ENCODE measurements at regions not wholly inside any gene's neighbourhood (a gene's known extent, or its start where the extent isn't known, plus 50 kb on each side); places are given as distances from the start of the nearest gene placed in this dataset.
A peak's percentile ranks its signal among the peaks of the same experiment; 100 is the strongest.

GRCh38 chr9:113739605-113740507 is 136.3 kb upstream of the ZNF618 start:
- peak in 1 of 3 donors; percentile 26 for DNase-seq

- peak; percentile 40 to 84 (median 61) for DNase-seq
Measured at GRCh38 chr9:113740508-113741500, 135.3 kb upstream of the ZNF618 start.

- peak; percentile 17 to 48 (median 18) for DNase-seq
Measured at GRCh38 chr9:113741886-113742854, 133.9 kb upstream of the ZNF618 start.

- no peak for DNase-seq
Measured at GRCh38 chr9:113742878-113743277, 133.2 kb upstream of the ZNF618 start.

GRCh38 chr9:113746486-113746885 is 129.6 kb upstream of the ZNF618 start:
- no peak for DNase-seq

DNA sequence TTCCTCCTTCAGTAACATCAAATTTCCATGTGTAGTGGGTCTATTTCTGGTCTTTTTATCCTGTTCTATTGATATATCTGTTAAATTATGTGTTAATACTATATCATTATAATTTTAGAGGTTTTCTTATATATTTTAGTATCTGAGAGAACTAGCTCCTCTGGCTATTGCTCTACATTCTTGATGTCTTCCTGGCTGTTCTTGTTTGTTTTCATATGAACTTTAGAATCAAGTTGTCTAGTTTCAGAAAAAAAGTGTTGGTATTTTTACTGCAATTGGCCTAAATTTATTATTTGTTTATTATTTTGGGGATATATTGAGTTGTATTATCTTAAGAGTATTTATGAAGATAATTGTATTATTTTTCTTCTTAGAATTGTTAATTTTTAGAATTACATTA is 128.0 kb upstream of the ZNF618 start:
- DNase-seq: no peak

DNA sequence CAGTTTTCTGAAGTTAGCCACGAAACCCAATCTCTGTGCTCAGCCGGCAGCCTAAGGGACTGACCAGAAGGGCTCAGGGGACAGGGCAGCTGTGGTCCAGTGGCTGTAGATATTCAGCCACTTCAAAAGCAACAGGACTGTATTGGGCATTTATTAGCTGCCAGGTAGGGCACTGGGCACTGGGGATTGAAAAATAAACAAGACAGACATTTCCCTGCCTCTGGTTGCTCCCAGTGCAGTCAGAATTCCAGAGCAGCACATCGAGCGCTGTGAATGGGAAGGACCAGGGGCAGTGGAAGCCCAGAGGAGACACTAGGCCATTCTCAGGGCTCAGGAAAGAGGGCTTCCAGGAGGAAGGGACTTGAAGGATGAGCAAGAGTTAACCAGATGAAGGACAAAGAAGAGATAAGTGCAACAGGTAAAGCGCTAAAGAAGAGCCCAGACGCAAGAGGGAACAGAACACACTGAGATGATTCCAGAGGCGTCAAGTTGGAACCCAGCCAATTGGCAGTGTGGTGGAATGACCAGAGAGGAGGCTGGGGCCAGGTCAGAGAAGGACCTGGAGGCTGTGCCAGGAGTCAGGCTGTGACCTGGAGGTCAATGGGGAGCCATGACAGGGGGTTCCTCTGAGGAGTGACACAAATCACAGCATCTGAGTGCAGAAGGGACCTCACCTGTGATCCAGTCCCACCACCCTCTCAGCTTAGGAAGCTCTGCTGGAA is 122.5 kb upstream of the ZNF618 start:
- DNase-seq: no peak

GRCh38 chr9:113754739-113755138 is 121.4 kb upstream of the ZNF618 start:
- DNase-seq: no peak

DNA sequence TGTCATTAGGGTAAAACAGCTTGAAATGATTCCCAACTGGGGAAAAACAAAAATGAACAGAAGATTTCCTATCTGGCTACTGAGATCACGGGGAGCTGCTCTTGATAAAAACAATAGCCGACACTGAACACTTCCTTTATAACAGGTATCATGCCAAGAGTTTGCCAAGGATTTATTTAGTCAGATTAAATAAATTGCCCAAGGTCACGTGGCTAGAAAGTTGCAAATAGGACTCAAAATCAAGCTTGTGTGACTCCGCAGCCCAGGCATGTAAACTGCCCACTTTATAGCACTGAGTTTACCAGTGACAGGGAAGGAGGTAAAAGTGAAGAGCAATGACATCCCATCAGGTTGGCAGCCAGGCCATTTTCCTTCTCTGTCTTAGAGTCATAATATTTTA is 120.7 kb upstream of the ZNF618 start:
- no peak for DNase-seq

DNA sequence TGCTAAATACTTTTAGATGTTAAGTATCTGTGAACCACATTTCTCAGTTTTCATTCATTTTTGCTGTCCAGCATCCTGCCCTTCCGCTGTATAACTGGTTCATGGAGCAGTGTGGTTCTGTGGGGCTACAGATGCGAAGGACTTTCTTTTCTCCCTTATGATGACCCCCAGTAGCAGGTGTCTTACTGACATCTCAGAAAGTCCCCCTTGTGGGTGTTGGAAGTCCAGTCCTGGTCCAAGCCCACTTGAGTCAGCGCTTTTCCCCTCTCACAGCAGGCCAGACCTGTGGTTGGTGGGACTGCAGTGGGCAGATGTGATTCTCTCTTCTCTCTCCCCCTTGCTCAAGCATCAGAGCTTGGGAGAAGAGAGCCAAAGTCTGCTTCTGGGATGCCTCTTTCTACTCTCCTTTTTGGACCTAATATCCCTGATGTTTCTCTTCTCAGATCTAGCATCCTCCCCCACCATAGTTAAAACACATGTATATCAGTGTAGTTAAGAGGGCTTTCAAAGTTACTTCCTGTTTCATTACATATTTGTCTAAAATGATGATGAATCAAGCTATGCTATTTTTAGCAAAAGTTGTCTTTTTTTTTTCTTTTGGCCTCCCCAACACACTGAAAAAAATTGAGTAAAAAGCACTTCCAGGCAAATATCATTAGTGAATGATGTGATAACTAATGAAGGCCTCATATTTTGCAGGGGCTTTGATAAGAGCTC is 119.5 kb upstream of the ZNF618 start:
- DNase-seq: no peak

DNA sequence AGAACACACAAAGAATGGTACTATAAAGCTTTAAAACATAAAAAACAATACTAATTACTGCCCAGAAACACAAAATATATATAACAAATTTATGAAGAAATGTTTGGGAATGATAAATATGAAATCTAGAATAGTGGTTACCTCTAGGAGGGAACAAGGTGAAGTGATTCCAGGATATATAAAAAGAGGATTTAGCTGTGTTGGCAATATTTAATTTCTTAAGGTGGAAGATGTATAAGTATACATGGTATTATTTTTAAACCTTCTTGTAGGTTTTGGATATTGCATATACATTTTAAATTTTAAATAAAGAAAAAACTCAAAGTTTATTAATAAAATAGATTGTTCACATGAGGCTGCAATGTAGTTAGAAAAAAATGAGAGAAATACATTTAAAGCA is 112.7 kb upstream of the ZNF618 start:
- DNase-seq: no peak

DNA sequence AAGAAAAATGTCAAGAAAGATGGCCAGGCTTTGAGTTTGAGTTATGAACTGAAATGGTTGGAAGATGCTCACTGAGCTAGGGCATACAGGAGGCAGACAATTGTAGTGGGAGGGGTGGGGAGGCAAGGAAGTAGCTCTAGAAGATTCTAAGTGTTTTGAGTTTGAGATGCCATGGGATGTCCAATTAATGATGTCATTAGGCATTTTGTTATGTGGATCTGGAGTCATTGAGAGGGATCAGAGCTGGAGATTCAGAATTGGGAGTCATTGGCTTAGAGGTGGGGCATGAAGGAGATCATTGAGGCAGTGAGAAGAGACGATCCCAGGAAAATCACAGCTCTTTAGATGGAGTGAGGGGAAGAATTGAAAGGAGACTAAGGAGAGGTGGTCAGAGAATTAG is 111.5 kb upstream of the ZNF618 start:
- DNase-seq: no peak

GRCh38 chr9:113769412-113769811 is 106.7 kb upstream of the ZNF618 start:
- peak in 1 of 3 donors; percentile 39 for DNase-seq

DNA sequence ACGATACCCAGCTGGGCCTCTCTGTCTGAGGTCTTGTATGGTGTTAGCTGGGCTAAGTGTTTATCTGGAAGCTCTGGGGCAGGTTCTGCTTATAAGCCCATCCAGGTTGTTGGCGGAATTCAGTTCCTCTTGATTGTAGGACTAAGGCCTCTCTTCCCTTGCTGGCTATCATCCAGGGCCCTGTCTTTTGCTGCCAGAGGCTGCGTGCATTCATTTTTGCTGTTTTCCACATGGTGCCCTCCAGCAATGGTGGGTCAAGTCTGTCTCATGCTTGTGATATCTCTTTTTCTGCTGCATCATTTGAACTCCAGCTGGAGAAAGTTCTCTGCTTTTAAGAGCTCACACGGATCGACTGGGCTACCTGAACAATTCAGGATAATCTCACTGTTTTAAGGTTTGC is 105.7 kb upstream of the ZNF618 start:
- DNase-seq: peak in 1 of 3 donors; percentile 31

- DNase-seq: peak; percentile 27 to 48 (median 31)
Measured at GRCh38 chr9:113771199-113771598, 104.9 kb upstream of the ZNF618 start.

GRCh38 chr9:113772121-113772810 is 103.8 kb upstream of the ZNF618 start:
- DNase-seq: peak; percentile 73 to 89 (median 73)

DNA sequence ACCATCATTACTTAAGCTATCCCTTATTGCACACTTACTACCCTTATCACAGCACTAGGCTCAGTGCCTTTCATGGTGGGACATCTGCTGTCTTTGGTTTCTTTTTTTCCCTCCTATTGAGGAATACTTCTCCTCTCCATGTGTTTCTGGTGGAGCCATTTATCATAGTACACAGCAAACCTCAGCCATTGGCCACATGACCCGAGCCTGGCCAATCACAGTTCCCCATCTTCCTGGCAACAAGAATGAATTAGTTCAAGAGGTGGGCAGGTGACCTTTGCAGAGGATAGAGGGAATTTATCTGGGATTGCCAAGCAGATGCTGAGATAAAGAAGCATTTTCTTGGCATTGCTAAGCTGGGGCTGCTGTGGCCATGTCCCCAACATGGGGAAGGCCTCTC is 101.1 kb upstream of the ZNF618 start:
- no peak for DNase-seq

DNA sequence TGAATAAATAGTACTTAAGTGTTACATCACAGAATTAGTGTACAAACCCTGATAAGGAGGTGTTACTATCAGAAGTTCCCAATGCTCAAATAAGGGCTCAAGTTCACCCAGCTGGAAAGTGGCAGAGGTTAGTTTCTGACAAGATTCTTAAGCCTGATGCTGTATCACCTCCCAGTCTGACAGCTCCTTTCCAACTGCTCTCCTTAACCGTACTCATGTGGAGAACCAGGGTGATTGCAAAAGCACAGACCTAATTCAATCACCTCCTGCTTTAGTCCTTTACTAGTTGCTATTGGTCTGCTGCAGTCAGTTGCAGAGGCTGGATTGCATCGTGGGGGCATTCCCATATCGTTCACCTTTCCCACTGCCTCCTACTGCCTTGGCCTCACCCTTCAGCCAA is 100.4 kb upstream of the ZNF618 start:
- DNase-seq: peak in 1 of 3 donors; percentile 24

DNA sequence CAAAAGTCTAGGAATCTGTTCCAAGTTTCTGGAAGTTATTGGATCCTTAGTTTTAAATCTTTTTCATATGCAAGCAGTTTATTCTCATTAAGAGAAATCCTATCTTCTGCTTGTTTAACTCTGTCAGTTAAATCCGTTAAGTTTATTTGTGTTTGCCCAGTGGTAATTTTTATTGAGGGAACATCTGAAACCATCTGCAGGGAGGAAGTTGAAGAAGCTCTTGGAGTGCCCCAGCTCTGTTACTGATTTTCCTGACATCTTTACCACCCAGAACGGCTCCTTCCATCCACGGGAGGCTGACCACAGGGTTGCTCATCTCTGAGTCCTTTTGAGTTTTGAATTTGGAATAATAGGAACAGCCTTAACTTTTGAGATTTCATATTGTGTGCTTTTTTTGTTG is 99.9 kb upstream of the ZNF618 start:
- no peak for DNase-seq
